Duodenal mucosa (tissue), 2 donors: ENCODE measurements at regions not wholly inside any gene's neighbourhood (a gene's known extent, or its start where the extent isn't known, plus 50 kb on each side); places are given as distances from the start of the nearest gene placed in this dataset.

Experiments used
- H3K27ac ChIP-seq: one replicate; pipeline ENCODE4 v1.7.0; 2013; ENCODE audit warnings: low read depth, low read length
- H3K27me3 ChIP-seq, 2 donors: one replicate each; pipeline ENCODE4 v1.7.0; 2013; ENCODE audit warnings: low read length in 2 of 2, control low read depth in 1 of 2; ENCODE audit not compliant: insufficient read depth in 2 of 2, control insufficient read depth in 1 of 2
- H3K36me3 ChIP-seq, 2 donors: one replicate each; pipeline ENCODE4 v1.7.0; 2013; ENCODE audit warnings: low read length in 2 of 2, control low read depth in 1 of 2; ENCODE audit not compliant: insufficient read depth in 2 of 2, control insufficient read depth in 1 of 2
- H3K4me1 ChIP-seq, 2 donors: one replicate each; pipeline ENCODE4 v1.7.0; 2013; ENCODE audit warnings: low read length in 2 of 2, control low read depth in 1 of 2; ENCODE audit not compliant: insufficient read depth in 2 of 2, control insufficient read depth in 1 of 2
- H3K4me3 ChIP-seq, 2 donors: one replicate each; pipeline ENCODE4 v1.7.0; 2013; ENCODE audit warnings: low read length in 2 of 2, low read depth in 1 of 2
- H3K9ac ChIP-seq, 2 donors: one replicate each; pipeline ENCODE4 v1.7.0; 2013; ENCODE audit warnings: low read length in 2 of 2, low read depth in 1 of 2
- H3K9me3 ChIP-seq, 2 donors: one replicate each; pipeline ENCODE4 v1.7.0; 2013; ENCODE audit warnings: low read length in 2 of 2, control low read depth in 1 of 2; ENCODE audit not compliant: control insufficient read depth in 1 of 2

DNA sequence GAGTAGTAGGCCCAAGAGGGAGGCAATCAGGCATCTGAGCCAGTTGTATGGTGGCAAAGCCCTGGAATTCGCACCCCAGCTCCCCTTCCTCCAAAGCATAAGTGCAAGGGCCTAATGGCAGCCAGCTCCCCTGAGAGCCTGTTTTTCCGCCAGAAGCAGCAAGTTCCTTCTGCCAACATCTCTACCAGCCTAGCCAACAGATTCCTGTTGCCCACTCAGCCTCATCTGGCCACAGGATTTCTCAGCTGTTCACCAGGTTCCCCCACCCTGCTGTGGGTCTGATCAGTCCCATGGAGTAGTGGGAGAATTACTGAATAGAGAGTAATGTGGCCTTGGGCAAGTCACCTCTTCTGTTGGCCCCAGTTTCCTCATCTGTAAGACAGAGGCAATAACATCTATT lies 186.2 kb upstream of the PDE1C start:
- Histone ChIP-seq H3K9ac (no peak overlapping the region), H3K27ac (no peak overlapping the region), H3K9me3 (no peaks in the 10 kb centered on the region), H3K4me3 (no peak overlapping the region), H3K36me3 (no peaks in the 10 kb centered on the region), H3K4me1 (no peaks in the 10 kb centered on the region), H3K27me3 (no peaks in the 10 kb centered on the region)

DNA sequence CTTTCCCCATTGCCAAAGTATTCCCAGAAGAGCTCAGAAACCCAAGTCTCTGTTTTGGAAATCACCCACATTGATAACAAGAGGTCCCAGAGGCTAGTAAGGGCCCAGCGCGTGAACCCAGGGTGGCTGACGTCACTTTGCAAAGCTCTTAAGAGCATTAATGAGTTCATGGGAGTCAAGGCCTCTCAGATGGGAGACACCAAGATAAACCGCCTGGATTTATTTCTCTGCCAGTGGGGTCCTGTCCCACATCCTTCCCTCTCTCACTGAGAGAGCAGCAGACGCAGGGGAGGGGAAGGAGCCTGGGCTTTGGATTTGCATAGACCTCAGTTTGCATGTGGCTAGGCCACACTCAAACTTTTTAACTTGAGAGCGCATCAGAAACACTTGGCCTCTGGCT lies 184.8 kb upstream of the PDE1C start:
- Histone ChIP-seq H3K4me3 (no peak overlapping the region), H3K4me1 (peaks cover 0 to 4% of the 10 kb centered on the region in 2 donors), H3K36me3 (no peaks in the 10 kb centered on the region), H3K27ac (no peak overlapping the region), H3K27me3 (no peaks in the 10 kb centered on the region), H3K9ac (no peak overlapping the region), H3K9me3 (no peaks in the 10 kb centered on the region)

GRCh38 chr7:32253299-32253698 lies 183.1 kb upstream of the PDE1C start:
- Histone ChIP-seq H3K4me1 (peaks cover 0 to 6% of the 10 kb centered on the region in 2 donors), H3K27ac (no peak overlapping the region), H3K9me3 (no peaks in the 10 kb centered on the region)

DNA sequence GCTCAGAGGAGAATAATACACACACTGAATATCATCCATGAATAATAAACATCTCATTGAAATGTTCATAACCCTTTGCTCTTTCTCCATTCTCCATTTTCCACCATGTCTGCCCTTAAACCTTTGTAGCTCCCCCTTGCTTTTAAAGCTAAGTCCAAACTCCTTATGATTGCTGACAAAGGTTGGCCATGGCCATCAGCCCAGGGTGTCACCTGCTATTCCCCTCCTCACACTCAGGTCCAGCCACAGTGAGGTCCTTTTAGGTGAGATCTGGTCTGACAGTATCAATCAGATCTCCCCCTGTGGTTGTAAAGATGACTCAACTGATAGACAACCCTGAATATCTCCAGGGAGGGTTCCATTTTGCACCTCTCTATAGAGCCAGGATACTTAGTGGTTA lies 181.5 kb upstream of the PDE1C start:
- H3K4me1 ChIP-seq: peaks cover 0 to 6% of the 10 kb centered on the region in 2 donors
- no peaks in the 10 kb centered on the region for H3K36me3 ChIP-seq
- no peaks in the 10 kb centered on the region for H3K27me3 ChIP-seq
- no peak overlapping the region for H3K4me3 ChIP-seq
- H3K27ac ChIP-seq: no peak overlapping the region
- H3K9me3 ChIP-seq: no peaks in the 10 kb centered on the region
- no peak overlapping the region for H3K9ac ChIP-seq

More at GRCh38 chr7:32253299-32253698, 183.1 kb upstream of the PDE1C start:
- H3K9ac ChIP-seq: no peak overlapping the region
- no peaks in the 10 kb centered on the region for H3K36me3 ChIP-seq
- H3K4me3 ChIP-seq: no peak overlapping the region
- no peaks in the 10 kb centered on the region for H3K27me3 ChIP-seq

DNA sequence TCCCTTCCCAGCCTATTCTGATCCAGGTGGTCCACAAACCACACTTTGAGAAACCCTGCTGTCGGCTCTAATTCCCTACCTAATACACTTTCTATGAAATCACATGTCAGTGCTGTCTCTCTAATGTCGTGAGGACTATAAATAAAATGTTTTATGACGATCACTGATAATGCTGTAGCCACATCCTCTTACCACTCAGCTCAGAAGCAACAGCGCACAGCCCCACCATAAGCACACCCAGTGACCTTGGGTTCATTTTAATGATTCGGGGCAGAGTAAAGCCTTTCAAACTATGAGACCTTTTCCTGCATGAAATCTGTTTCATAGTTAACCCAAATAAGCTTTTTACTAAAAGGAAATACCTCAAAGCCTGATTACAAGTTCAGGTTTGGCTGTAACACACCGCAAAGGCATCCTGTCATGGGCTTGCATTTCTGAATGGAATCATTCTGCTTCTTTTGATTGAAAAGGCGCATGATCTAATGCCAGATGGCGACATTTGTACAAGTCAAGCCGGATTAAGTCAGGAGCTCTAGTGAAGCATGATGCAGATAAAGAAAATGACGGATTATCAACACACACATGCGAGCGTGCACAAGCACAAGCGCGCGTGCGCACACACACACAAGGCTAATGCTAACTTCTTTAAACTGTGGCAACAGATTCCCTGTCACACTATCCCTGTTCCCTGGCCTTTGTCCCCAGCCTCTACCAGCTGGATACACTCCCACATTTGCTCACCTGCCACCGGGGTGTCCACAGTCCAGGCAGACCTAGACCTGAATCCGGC lies 180.5 kb upstream of the PDE1C start:
- H3K4me3 ChIP-seq: no peak overlapping the region
- H3K9ac ChIP-seq: no peak overlapping the region
- no peaks in the 10 kb centered on the region for H3K9me3 ChIP-seq
- H3K4me1 ChIP-seq: peaks cover 0 to 6% of the 10 kb centered on the region in 2 donors
- no peaks in the 10 kb centered on the region for H3K27me3 ChIP-seq
- no peaks in the 10 kb centered on the region for H3K36me3 ChIP-seq
- no peak overlapping the region for H3K27ac ChIP-seq

- Histone ChIP-seq H3K4me1 (peaks cover 0 to 6% of the 10 kb centered on the region in 2 donors), H3K9ac (no peak overlapping the region), H3K4me3 (no peak overlapping the region), H3K27ac (no peak overlapping the region), H3K27me3 (no peaks in the 10 kb centered on the region), H3K9me3 (no peaks in the 10 kb centered on the region), H3K36me3 (no peaks in the 10 kb centered on the region)
These were observed 179.8 kb upstream of the PDE1C start for GRCh38 chr7:32250003-32250402.

DNA sequence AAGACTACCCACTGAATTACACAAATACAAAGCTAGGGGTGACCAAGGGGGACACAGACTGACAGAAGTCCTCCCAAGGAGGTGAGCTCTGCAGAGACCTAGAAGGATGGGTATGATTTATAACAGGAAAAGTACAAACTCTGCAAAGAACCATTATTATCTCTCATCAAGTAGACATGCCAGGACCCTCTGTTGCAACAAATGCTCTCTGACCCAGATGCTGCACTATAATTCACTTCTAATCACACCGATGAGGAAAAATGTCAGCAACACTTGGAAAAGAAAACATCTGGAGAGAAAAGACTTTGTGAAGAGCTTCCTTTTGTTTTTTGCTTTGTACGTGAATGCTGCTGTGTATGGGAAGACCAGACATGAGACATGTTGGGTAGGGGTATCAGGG lies 178.3 kb upstream of the PDE1C start:
- H3K4me3 ChIP-seq: no peak overlapping the region

GRCh38 chr7:32244806-32245345 lies 174.7 kb upstream of the PDE1C start:
- Histone ChIP-seq H3K4me3 (no peak overlapping the region), H3K27me3 (no peaks in the 10 kb centered on the region), H3K9ac (no peak overlapping the region), H3K4me1 (no peaks in the 10 kb centered on the region), H3K36me3 (no peaks in the 10 kb centered on the region), H3K9me3 (no peaks in the 10 kb centered on the region), H3K27ac (no peak overlapping the region)

More for the DNA sequence above, 178.3 kb upstream of the PDE1C start:
- peaks cover 0 to 6% of the 10 kb centered on the region in 2 donors for H3K4me1 ChIP-seq
- no peaks in the 10 kb centered on the region for H3K9me3 ChIP-seq
- H3K27me3 ChIP-seq: no peaks in the 10 kb centered on the region
- H3K27ac ChIP-seq: no peak overlapping the region
- no peak overlapping the region for H3K9ac ChIP-seq
- no peaks in the 10 kb centered on the region for H3K36me3 ChIP-seq

- Histone ChIP-seq H3K27ac (no peak overlapping the region), H3K36me3 (no peaks in the 10 kb centered on the region), H3K27me3 (no peaks in the 10 kb centered on the region), H3K9ac (no peak overlapping the region), H3K9me3 (no peaks in the 10 kb centered on the region), H3K4me1 (no peaks in the 10 kb centered on the region), H3K4me3 (no peak overlapping the region)
These were observed 173.6 kb upstream of the PDE1C start for GRCh38 chr7:32243687-32244290.

DNA sequence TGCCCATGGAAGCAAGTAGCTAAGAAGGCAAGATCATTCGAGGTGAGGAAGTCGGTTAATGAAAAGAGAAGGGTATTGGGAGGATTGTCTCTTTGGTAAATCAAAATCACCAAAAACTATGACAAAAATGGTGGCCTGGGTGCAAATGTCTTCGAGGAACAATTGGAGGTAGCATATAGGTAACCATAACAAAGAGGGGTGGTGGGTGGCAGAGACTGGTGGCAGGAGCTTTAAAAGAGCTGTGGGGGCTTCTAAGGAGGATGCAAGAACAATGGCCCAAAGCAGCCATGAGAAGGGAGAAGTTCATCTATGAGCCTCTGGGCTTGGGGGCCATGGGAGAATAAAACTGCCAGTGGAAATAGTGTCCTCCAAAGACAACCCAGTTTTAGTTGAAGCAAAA lies 172.2 kb upstream of the PDE1C start:
- Histone ChIP-seq H3K36me3 (no peaks in the 10 kb centered on the region), H3K9me3 (no peaks in the 10 kb centered on the region)

More for the DNA sequence above, 172.2 kb upstream of the PDE1C start:
- Histone ChIP-seq H3K27ac (no peak overlapping the region), H3K4me3 (no peak overlapping the region), H3K4me1 (no peaks in the 10 kb centered on the region), H3K9ac (no peak overlapping the region), H3K27me3 (no peaks in the 10 kb centered on the region)
